Activated CD4-positive, alpha-beta T cell treated with anti-CD3 and anti-CD28 coated beads, Interleukin-2, amount 50 U/mL, for 48 hours (primary cell): ENCODE measurements at regions not wholly inside any gene's neighbourhood (a gene's known extent, or its start where the extent isn't known, plus 50 kb on each side); places are given as distances from the start of the nearest gene placed in this dataset.
A peak's percentile ranks its signal among the peaks of the same experiment; 100 is the strongest.
"Not testable (repeated sequence)": the region's sequence is repeated elsewhere in the genome, so short reads cannot be mapped to it uniquely, and the experiment has no call there.

Experiments used
- DNase-seq, 2 experiments: peaks; one replicate each; pipeline ENCODE4 v3.0.0-alpha.2; 2020

GRCh38 chrX:40952855-40953254 lies 132.4 kb upstream of the USP9X start:
- peak in 1 of 2 experiments; percentile 3 for DNase-seq

DNA sequence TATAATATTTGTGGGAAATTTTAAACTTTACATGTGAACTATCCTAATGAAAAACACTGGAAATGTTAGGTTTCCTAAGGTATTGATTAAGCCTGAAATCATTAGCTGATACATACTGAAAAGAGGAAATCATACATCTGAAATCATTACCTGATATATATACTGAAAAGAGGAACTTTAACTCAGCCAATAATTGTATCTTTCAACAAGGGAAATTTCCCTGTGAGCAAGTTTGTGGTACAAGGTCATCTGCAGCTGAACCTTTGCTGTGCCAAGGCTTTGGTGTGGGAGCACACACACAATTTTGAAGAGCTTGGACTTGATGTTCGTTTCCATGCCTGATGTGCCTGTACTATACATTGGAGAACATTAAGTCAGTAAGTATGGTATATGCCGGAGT lies 131.9 kb upstream of the USP9X start:
- no peak for DNase-seq

DNA sequence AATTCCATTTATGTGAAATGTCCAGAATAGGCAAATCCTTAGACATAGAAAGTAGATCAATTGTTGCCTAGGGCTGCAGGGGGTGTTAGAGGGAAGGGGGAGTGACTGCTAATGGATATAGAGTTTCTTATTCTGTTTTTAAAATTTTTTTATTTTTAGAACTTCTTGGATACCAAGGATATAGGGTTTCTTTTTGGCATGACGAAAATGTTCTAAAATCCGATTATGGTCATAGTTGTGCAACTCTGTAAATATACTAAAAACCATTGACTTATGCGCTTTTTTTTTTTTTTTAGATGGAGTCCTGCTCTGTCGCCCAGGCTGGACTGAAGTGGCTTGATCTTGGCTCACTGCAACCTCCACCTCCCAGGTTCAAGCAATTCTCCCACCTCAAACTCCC lies 125.2 kb upstream of the USP9X start:
- no peak for DNase-seq

- no peak for DNase-seq
Measured at GRCh38 chrX:40962793-40963407, 122.3 kb upstream of the USP9X start.

GRCh38 chrX:40964008-40964407 lies 121.2 kb upstream of the USP9X start:
- no peak for DNase-seq

DNA sequence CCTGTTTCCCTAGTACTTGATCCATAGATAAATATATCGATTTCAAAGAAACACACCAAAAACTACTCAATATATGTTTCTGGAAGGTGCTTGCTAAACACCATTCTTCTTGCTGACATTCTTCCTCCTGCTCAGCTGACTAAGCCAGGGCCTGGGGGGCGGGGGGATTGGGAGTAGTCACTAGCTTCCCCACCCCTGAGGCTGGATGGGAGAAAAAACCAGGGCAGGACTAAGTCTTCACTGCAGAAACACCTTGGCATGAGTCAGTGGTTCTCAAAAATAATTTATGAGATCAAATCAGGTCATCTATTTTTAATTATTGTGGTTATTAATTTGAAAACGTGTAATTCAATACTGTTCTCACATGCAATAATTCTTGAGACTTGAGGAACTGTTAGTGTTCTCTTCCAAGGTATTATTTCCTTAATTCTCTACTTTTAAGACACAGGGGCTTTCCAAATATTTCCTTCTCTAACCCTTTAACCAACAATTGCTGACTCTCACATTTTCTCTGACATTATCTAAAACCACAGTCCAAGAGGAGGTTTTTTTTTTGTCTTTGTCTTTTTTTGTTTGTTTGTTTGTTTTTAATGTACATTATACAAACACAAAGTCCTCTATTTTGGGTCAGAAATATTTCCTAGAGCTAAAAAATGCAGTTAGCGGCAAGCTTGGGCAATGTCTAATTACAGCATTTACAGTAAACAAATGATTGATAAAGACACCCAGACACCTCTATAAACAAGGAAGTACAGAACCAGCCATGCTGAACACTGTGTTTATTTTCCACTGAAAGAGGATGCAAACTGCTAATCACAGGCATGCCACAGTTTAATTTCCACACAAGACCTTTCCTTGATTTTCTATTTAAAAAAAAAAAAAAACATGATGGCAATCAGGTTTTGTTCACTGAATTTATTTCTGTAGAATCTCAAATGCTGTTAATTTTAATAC lies 120.3 kb upstream of the USP9X start:
- no peak for DNase-seq

- DNase-seq, result no peak
Measured at GRCh38 chrX:40966213-40966820, 118.9 kb upstream of the USP9X start.

DNA sequence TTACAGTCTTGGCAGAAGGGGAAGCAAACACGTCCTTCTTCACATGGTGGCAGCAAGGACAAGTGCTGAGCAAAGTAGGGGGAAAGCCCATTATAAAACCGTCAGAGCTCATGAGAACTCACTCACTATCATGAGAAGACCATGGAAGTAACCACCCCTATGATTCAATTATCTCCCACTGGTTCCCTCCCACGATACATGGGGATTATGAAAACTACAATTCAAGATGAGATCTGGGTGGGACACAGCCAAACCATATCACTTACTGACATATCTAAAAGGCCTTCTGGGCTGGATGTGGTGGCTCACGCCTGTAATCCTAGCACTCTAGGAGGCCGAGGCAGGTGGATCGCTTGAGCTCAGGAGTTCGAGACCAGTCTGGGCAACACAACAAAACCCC lies 117.1 kb upstream of the USP9X start:
- no peak for DNase-seq

GRCh38 chrX:40971736-40972135 lies 113.5 kb upstream of the USP9X start:
- DNase-seq, result no peak

- DNase-seq, result no peak
Measured at GRCh38 chrX:40973619-40974018, 111.6 kb upstream of the USP9X start.

- no peak for DNase-seq
Measured at GRCh38 chrX:40975951-40976350, 109.3 kb upstream of the USP9X start.

DNA sequence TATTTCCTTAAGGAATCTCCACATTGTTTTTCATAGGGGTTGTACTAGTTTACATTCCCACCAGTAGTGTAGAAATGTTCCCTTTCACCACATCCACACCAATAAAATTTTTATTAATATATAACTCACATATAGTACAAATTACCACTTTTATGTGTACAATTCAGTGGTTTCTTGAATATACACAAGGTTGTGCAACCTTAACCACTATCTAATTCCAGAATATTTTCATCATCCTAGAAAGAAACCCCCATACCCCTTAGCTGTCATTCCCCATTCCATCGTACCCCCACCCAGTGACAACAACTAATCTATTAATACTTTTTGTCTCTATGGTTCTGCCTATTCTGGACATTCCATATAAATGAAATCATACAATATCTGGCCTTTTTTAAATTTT lies 108.3 kb upstream of the USP9X start:
- no peak for DNase-seq

- DNase-seq, result no peak
Measured at GRCh38 chrX:40984962-40985361, 100.3 kb upstream of the USP9X start.

DNA sequence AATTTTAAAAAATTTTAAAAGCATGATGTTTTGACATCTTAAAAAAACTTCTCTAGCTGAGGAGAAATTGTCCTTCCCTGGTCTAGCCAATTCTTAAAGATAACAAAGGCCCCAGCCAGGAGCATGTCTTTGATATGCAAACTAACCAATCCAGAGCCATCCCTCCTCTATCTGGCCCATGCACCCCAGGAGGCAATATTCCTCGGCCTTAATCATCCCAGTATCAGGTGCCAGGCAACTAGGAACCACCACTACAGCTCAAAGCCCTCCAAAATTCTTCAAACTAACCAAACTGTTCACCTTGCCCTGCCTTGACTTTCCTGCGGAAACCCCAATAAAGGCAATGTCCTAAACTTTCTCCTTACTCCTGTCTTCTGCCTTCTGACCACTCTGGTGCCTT lies 97.8 kb upstream of the USP9X start:
- no peak for DNase-seq

- DNase-seq, result no peak
Measured at GRCh38 chrX:40988100-40988499, 97.1 kb upstream of the USP9X start.

GRCh38 chrX:40993395-40993794 lies 91.8 kb upstream of the USP9X start:
- DNase-seq, result not testable (repeated sequence)

GRCh38 chrX:40996886-40997530 lies 88.2 kb upstream of the USP9X start:
- no peak for DNase-seq

GRCh38 chrX:40998123-40998522 lies 87.1 kb upstream of the USP9X start:
- DNase-seq, result no peak

GRCh38 chrX:41001327-41001726 lies 83.9 kb upstream of the USP9X start:
- no peak for DNase-seq

- no peak for DNase-seq
Measured at GRCh38 chrX:41002026-41002425, 83.2 kb upstream of the USP9X start.

- no peak for DNase-seq
Measured at GRCh38 chrX:41003506-41004270, 81.6 kb upstream of the USP9X start.

DNA sequence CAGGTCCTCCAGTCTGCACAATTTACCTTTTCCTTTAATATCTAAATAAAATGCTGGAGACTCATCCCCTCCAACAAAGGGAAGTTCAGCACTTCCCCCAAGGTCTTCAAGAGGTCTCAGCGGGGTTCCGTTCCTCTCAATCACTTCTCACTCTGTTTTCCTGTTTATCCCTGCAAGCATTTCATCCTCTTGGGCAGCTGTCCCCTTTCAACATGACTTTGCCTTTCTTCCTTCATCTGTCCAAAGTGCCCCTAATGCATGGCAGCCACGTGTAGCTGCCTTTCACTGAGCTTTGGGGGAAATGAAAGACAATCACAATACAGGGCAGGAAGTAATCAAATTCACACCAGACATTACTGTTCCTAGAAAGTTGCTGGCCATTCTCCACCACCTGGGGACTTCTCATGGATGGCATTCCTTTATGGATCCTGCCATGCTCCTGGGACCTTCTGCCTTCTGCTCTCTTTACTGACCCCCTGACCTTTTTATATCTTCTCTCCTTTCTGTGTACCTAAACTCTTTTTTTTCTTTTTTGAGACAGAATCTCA lies 79.7 kb upstream of the USP9X start:
- no peak for DNase-seq
